ENCODE measurements at regions not wholly inside any gene's neighbourhood (a gene's known extent, or its start where the extent isn't known, plus 50 kb on each side); places are given as distances from the start of the nearest gene placed in this dataset.

- TF ChIP-seq EZH2 (IDR thresholded peaks at IDR 0.05) (no peak), POLR2AphosphoS5 (IDR thresholded peaks at IDR 0.05; ENCODE audit: borderline replicate concordance, low read depth, low read length) (no peak), FOXP2 (optimal IDR thresholded peaks at IDR 0.05; ENCODE audit: control extremely low read depth, extremely low read length, insufficient read depth) (no peak)
Observed at GRCh38 chr17:13129356-13129755, 111.5 kb upstream of the ELAC2 start.
